GM10248 (cell line): ENCODE measurements at regions not wholly inside any gene's neighbourhood (a gene's known extent, or its start where the extent isn't known, plus 50 kb on each side); places are given as distances from the start of the nearest gene placed in this dataset.

Experiments
- CTCF ChIA-PET: fragments of 300-600 bp; sonication (Branson Sonifier 250); formaldehyde crosslinking; extraction: SDS; loops from one replicate; lab custom pipeline; 2021; ENCODE audit warnings: antibody characterized with exemption; lab: Yijun Ruan, JAX
- POLR2A ChIA-PET: fragments of 350-650 bp; sonication (Branson Sonifier 250); formaldehyde crosslinking; extraction: SDS; loops from one replicate; lab custom pipeline; 2020; ENCODE audit warnings: antibody characterized with exemption; lab: Yijun Ruan, JAX
- DNase-seq: peaks from one replicate; pipeline ENCODE4 v3.0.0; 2012; ENCODE audit errors: extremely low spot score
- CTCF ChIP-seq: IDR thresholded peaks from 2 replicates; pipeline ENCODE4 v1.5.1; 2012; ENCODE audit warnings: mild to moderate bottlenecking, low read depth; ENCODE audit errors: extremely low read depth, missing control alignments, control extremely low read depth

GRCh38 chr1:116265931-116266863 is 106.8 kb upstream of the ATP1A1 start:
- no peak for DNase-seq
- no peak for TF ChIP-seq CTCF
- POLR2A ChIA-PET, result no interaction called here
- CTCF ChIA-PET, result no interaction called here

GRCh38 chr1:116266864-116267212 is 106.2 kb upstream of the ATP1A1 start:
- POLR2A ChIA-PET, result no interaction called here
- no peak for TF ChIP-seq CTCF

GRCh38 chr1:116268211-116268610 is 104.8 kb upstream of the ATP1A1 start:
- no peak for TF ChIP-seq CTCF
- no peak for DNase-seq
- ChIA-PET CTCF (no interaction called here), POLR2A (no interaction called here)

More at GRCh38 chr1:116266864-116267212, 106.2 kb upstream of the ATP1A1 start:
- CTCF ChIA-PET, result no interaction called here
- DNase-seq, result no peak

- CTCF ChIA-PET, result interaction anchor here (1.0 to 1.1 kb wide), 2 partner anchors 19 to 80 kb away, joined by 3 read pairs; no protein-coding TSS in a partner anchor
- TF ChIP-seq CTCF, result no peak
- no peak for DNase-seq
- POLR2A ChIA-PET, result no interaction called here
These were observed 102.6 kb upstream of the ATP1A1 start for GRCh38 chr1:116270316-116271057.

- CTCF ChIA-PET, result interaction anchor here (1.9 kb wide), 1 partner anchor 13 kb away, joined by 4 read pairs; no protein-coding TSS in a partner anchor
- no peak for TF ChIP-seq CTCF
- no peak for DNase-seq
- POLR2A ChIA-PET, result no interaction called here
These were observed 99.8 kb upstream of the ATP1A1 start for GRCh38 chr1:116273042-116273783.

GRCh38 chr1:116276532-116276931 is 96.5 kb upstream of the ATP1A1 start:
- no peak for TF ChIP-seq CTCF
- ChIA-PET CTCF (no interaction called here), POLR2A (no interaction called here)
- no peak for DNase-seq
